Endothelial cell (in vitro differentiated cells): ENCODE measurements at regions not wholly inside any gene's neighbourhood (a gene's known extent, or its start where the extent isn't known, plus 50 kb on each side); places are given as distances from the start of the nearest gene placed in this dataset.

Experiments
- DNase-seq: peaks from one replicate; pipeline ENCODE4 v3.0.0; 2021; ENCODE audit warnings: low spot score
- H3K27ac Mint-ChIP-seq: one replicate; pipeline ENCODE4 v1.8.0; 2021; ENCODE audit warnings: mixed read lengths, inconsistent platforms; ENCODE audit not compliant: unreplicated experiment
- H3K27me3 Mint-ChIP-seq: one replicate; pipeline ENCODE4 v1.8.0; 2021; ENCODE audit warnings: mild to moderate bottlenecking, moderate library complexity, mixed read lengths, inconsistent platforms; ENCODE audit not compliant: unreplicated experiment
- H3K36me3 Mint-ChIP-seq: one replicate; pipeline ENCODE4 v1.8.0; 2021; ENCODE audit warnings: mild to moderate bottlenecking, low read depth, mixed read lengths, inconsistent platforms; ENCODE audit not compliant: unreplicated experiment
- H3K4me1 Mint-ChIP-seq: one replicate; pipeline ENCODE4 v1.8.0; 2021; ENCODE audit warnings: mild to moderate bottlenecking, mixed read lengths, inconsistent platforms; ENCODE audit not compliant: unreplicated experiment
- H3K4me3 Mint-ChIP-seq: one replicate; pipeline ENCODE4 v1.8.0; 2021; ENCODE audit warnings: mild to moderate bottlenecking, mixed read lengths, inconsistent platforms; ENCODE audit not compliant: unreplicated experiment
- H3K9me3 Mint-ChIP-seq: one replicate; pipeline ENCODE4 v1.8.0; 2021; ENCODE audit warnings: mixed read lengths, inconsistent platforms; ENCODE audit not compliant: unreplicated experiment
- CTCF ChIP-seq: fragments of 200-600 bp; sonication (generic); IDR thresholded peaks from one replicate; pipeline ENCODE4 v1.5.0; 2021; ENCODE audit warnings: antibody characterized with exemption; ENCODE audit not compliant: unreplicated experiment

- H3K27ac Mint-ChIP-seq, result no peak overlapping the region
- no peaks in the 10 kb centered on the region for H3K4me1 Mint-ChIP-seq
- TF ChIP-seq CTCF, result no peak
- no peak for DNase-seq
- H3K9me3 Mint-ChIP-seq, result no peaks in the 10 kb centered on the region
- peaks cover 2% of the 10 kb centered on the region for H3K27me3 Mint-ChIP-seq
- no peaks in the 10 kb centered on the region for H3K36me3 Mint-ChIP-seq
- H3K4me3 Mint-ChIP-seq, result no peak overlapping the region
Observed at GRCh38 chr18:41372046-41372665, 582.9 kb upstream of the PIK3C3 start.

- Mint-ChIP-seq H3K4me3 (no peak overlapping the region), H3K36me3 (no peaks in the 10 kb centered on the region), H3K27me3 (peaks cover 2% of the 10 kb centered on the region), H3K27ac (no peak overlapping the region), H3K9me3 (no peaks in the 10 kb centered on the region), H3K4me1 (no peaks in the 10 kb centered on the region)
- no peak for TF ChIP-seq CTCF
- no peak for DNase-seq
Observed at GRCh38 chr18:41371156-41372045, 583.6 kb upstream of the PIK3C3 start.

- no peak for DNase-seq
- H3K27ac Mint-ChIP-seq, result no peak overlapping the region
- no peak for TF ChIP-seq CTCF
- H3K9me3 Mint-ChIP-seq, result no peaks in the 10 kb centered on the region
- no peak overlapping the region for H3K4me3 Mint-ChIP-seq
- H3K36me3 Mint-ChIP-seq, result no peaks in the 10 kb centered on the region
- peaks cover 2% of the 10 kb centered on the region for H3K27me3 Mint-ChIP-seq
- H3K4me1 Mint-ChIP-seq, result no peaks in the 10 kb centered on the region
Observed at GRCh38 chr18:41370740-41371139, 584.3 kb upstream of the PIK3C3 start.

- no peaks in the 10 kb centered on the region for H3K9me3 Mint-ChIP-seq
- H3K4me1 Mint-ChIP-seq, result no peaks in the 10 kb centered on the region
- H3K4me3 Mint-ChIP-seq, result no peak overlapping the region
- no peak overlapping the region for H3K27ac Mint-ChIP-seq
- no peaks in the 10 kb centered on the region for H3K27me3 Mint-ChIP-seq
- no peak for TF ChIP-seq CTCF
- no peaks in the 10 kb centered on the region for H3K36me3 Mint-ChIP-seq
- no peak for DNase-seq
Observed at GRCh38 chr18:41357708-41358107, 597.3 kb upstream of the PIK3C3 start.
